HG03558 (cell line): ENCODE measurements at regions not wholly inside any gene's neighbourhood (a gene's known extent, or its start where the extent isn't known, plus 50 kb on each side); places are given as distances from the start of the nearest gene placed in this dataset.

Experiments used
- ATAC-seq: cut with Tn5 transposase; IDR thresholded peaks from one replicate; pipeline ENCODE4 v1.9.1; 2021; ENCODE audit warnings: moderate number of reproducible peaks; ENCODE audit not compliant: unreplicated experiment; ENCODE audit errors: extremely low read depth

GRCh38 chr20:11060423-11061185, 386.8 kb upstream of the JAG1 start:
- no peak for ATAC-seq

DNA sequence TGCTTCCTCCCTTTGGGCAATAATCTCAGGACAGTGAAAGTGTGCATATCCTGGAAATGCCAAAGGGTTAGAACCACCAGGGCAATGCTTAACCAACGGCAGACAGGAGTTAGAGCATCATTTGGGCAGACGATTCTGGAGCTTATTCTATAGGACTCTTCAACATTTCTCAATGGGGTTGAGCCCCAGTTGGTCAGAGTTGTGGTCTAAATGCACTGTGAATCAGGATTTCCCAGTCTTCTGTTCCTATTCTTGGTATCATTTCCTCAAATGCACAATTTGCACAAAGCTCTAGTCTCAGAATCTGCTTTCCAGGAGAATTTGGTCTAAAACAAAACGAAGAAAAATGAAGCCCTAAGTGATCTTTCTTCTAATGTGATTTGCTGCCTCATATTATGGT, 389.6 kb upstream of the JAG1 start:
- ATAC-seq, result no peak

DNA sequence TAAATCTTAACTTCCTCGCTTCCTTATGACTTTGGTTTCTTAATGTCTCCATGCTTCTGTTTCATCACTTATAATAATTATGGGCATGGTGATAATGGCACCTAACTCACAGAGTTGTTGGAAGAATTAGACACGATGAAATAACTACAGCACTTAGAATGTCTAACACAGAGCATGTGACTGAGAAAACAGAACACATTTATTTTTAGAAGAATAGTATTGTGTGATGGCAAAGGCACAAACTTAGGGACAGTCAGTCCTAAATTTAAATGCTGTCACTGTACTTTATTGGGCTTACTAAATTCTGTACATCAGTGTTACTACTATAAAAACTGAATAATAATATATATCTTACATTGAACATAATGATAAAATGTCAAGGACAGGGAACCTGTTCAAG, 391.1 kb upstream of the JAG1 start:
- ATAC-seq, result no peak

GRCh38 chr20:11067359-11067758, 393.6 kb upstream of the JAG1 start:
- ATAC-seq, result no peak

DNA sequence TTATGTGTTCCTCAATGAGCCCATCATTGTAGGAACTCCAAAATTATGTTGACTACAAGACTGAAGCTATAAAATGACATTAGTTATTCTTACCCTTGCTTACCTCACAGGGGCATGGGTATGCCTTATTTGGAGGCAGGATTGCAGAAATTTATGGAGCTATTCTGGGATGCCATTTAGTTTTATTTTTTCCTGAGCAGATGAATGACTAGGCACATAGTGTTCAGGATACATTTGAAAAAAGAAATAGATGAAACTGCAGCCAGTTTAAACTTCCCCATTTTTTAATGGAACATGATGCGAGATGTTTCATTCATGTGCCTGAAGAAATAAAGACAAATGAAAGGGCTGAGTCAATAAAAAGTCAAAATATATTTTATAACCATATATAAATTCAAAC, 399.2 kb upstream of the JAG1 start:
- ATAC-seq, result no peak

DNA sequence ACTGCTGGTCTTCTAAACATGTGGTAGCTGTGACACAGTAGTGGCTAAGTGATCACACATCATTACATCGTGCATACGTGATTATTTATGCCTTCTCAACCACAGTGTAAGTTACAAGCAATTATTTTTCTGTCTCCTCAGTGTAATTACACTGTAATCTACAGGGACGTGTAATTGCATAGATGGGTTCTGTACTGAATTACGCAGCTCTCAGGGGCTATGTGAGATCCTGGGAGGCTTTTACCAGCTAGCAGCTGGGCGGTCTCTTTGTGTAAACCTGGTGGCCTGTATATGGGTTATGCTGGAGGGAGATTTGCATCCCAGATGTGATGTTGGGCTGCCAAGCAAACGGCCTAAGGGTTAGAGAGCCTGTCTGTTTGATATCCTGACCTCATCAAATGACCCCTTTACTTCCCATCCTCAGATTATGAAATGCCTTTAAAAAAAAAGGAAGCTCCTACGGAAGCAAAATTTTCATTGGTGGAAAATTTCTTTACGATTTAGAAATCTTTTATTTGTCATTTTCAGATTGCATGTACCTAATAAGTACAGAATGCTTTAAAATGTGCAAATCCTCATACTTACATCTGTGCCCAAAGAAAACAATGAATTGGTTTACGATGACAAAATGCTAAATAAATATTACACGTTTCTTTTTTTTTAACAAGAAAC, 402.8 kb upstream of the JAG1 start:
- ATAC-seq, result no peak

GRCh38 chr20:11077226-11077625, 403.4 kb upstream of the JAG1 start:
- ATAC-seq, result no peak

- no peak for ATAC-seq
Observed at GRCh38 chr20:11080010-11080409, 406.2 kb upstream of the JAG1 start.

GRCh38 chr20:11080781-11081377, 407.1 kb upstream of the JAG1 start:
- no peak for ATAC-seq

- ATAC-seq, result no peak
Observed at GRCh38 chr20:11083841-11084240, 410.0 kb upstream of the JAG1 start.

GRCh38 chr20:11084508-11084907, 410.7 kb upstream of the JAG1 start:
- ATAC-seq, result no peak

GRCh38 chr20:11086970-11087369, 413.2 kb upstream of the JAG1 start:
- ATAC-seq, result no peak

DNA sequence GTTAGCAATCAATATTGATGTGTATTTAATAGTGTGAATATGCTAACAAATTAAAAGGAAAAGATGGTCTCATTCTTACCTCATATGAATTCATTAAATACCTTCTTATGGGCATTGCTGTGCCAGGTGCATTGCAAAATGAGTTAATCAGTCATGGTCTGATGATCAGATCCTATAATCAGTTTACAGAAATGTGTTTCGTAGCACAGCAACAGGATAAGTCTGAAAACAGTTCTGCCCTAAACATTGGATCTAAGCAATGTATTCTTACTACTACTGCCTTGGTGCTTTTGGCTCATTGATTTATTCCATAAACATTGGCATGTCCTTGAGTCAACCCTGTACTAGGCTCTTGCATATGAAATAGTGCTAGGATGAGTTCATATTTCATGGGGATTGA, 417.0 kb upstream of the JAG1 start:
- ATAC-seq, result no peak

DNA sequence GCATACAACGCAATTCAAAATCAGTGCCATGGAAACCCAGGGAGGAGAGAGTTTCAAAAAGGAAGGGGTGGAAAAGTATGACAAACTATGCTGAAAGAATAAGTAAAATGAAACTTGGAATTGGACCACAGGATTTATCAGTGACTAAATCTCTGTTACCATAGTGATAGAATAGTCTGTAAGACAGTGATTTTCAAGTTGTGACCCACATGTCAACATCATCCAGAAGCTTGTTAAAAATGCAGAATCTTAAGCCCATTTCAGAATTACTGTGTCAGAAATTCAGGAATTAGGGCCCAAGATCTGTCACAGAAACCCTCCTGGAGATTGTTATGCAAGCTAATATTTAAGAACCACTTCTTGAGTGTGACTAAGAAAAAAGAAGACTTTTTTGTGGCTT, 417.7 kb upstream of the JAG1 start:
- ATAC-seq, result no peak

DNA sequence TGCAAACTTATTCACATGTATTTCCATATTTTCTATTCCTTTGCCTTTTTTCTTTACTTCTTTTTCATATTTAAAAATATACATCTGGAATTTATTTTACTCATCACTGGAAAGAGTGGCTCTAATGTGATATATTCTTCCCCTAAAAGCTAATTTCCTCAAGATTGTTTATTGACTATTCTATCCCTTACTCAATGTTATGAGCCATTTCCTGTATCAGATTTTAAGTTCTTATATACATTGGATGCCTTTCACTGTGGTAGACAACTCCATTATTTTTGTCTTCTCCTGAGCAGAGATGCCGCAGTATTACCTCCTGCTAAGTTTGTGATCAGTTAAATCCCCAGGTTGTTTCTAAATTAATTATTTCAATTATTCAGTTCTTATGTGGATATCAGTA, 418.4 kb upstream of the JAG1 start:
- ATAC-seq, result no peak

DNA sequence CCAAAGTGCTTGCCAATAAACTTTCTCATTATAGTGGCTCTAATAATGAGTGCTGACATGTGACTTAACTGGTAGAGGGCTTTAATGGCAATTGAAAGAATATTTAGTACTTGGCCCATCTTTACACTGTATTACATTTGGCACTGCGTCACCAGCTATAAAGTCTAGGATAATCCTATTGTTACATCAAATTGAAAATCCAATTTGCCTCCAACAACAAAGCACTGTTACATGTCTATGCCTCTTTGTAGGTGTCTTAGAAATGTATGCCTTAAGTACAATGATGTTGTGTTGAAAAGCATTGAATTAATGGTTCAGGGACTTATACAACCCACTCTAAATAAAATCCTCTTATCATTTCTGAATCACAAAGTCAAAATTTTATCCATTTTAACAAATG, 420.4 kb upstream of the JAG1 start:
- no peak for ATAC-seq

DNA sequence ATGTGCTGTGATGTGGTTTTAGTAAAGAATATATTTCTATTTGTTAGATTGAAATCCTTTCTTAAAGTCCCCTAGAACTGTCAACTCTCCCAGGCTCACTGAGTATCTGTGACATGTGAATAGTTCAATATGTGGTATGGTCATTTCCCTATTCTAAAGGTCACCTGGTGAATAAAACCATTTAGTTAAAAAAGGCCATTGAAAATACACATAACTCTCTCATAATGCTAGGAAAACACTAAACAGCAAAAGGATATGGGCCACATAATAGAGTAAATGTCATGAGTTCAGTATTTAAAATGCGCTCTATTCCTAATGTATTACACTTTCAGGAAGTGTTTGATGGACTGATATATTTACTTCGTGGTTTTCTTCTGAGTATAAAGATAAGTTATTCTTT, 420.9 kb upstream of the JAG1 start:
- ATAC-seq, result no peak

- no peak for ATAC-seq
Observed at GRCh38 chr20:11098888-11099287, 425.1 kb upstream of the JAG1 start.

GRCh38 chr20:11101243-11101642, 427.4 kb upstream of the JAG1 start:
- no peak for ATAC-seq

GRCh38 chr20:11101696-11102095, 427.9 kb upstream of the JAG1 start:
- no peak for ATAC-seq

DNA sequence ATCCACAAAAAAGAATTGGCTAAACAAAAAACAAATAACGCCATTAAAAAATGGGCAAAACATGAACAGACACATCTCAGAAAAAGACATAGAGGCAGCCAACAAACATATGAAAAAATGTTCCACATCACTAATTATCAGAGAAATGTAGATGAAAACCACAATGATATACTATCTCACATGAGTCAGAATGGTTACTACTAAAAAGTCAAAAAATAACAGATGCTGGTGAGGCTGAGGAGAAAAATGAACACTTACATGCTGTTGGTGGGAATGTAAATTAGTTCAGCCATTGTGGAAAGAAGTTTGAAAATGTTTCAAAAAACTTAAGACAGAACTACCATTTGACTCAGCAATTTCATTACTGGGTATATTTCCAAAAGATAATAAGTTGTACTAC, 430.1 kb upstream of the JAG1 start:
- no peak for ATAC-seq
